Activated B cell treated with CpG ODN at 0.5 μM for 24 hours (primary cell): ENCODE measurements at regions not wholly inside any gene's neighbourhood (a gene's known extent, or its start where the extent isn't known, plus 50 kb on each side); places are given as distances from the start of the nearest gene placed in this dataset.
"Not testable (repeated sequence)": the region's sequence is repeated elsewhere in the genome, so short reads cannot be mapped to it uniquely, and the experiment has no call there.

Source experiments
- ATAC-seq: fragments of 200-7000 bp; cut with Tn5 transposase; one replicate; pipeline ENCODE4 v1.10.0; 2021; ENCODE audit warnings: low read depth, mild to moderate bottlenecking, moderate library complexity
- CTCF ChIA-PET: fragments of 350-600 bp; sonication (Branson Sonifier 250); formaldehyde crosslinking; loops from one replicate; lab custom pipeline; 2021; ENCODE audit warnings: antibody characterized with exemption; lab: Charles Lee
- POLR2A ChIA-PET: fragments of 350-600 bp; sonication (Branson Sonifier 250); formaldehyde crosslinking; loops from one replicate; lab custom pipeline; 2021; ENCODE audit warnings: antibody characterized with exemption; lab: Charles Lee
- DNase-seq: peaks from one replicate; pipeline ENCODE4 v3.0.0; 2022
- H3K27ac Mint-ChIP-seq: one replicate; pipeline ENCODE4 v1.8.0; 2020; ENCODE audit warnings: mixed read lengths
- H3K27me3 Mint-ChIP-seq: one replicate; pipeline ENCODE4 v1.8.0; 2021; ENCODE audit warnings: mixed read lengths
- H3K36me3 Mint-ChIP-seq: one replicate; pipeline ENCODE4 v1.8.0; 2021; ENCODE audit warnings: low read depth, mixed read lengths
- H3K4me1 Mint-ChIP-seq: one replicate; pipeline ENCODE4 v1.8.0; 2021; ENCODE audit warnings: mixed read lengths
- H3K4me3 Mint-ChIP-seq: one replicate; pipeline ENCODE4 v1.8.0; 2020; ENCODE audit warnings: mild to moderate bottlenecking, mixed read lengths
- H3K9me3 Mint-ChIP-seq: one replicate; pipeline ENCODE4 v1.8.0; 2020; ENCODE audit warnings: mixed read lengths
- intact Hi-C: fragments of 100-400 bp; cut with micrococcal nuclease; formaldehyde crosslinking; loops from one replicate; pipeline ENCODE4 v1.15.1; 2024
- TF ChIP-seq, protein P1 (sequence below): fragments of 200-600 bp; IDR thresholded peaks from one replicate; pipeline ENCODE4 v1.8.0; 2022; ENCODE audit warnings: antibody characterized with exemption, mild to moderate bottlenecking

DNA sequence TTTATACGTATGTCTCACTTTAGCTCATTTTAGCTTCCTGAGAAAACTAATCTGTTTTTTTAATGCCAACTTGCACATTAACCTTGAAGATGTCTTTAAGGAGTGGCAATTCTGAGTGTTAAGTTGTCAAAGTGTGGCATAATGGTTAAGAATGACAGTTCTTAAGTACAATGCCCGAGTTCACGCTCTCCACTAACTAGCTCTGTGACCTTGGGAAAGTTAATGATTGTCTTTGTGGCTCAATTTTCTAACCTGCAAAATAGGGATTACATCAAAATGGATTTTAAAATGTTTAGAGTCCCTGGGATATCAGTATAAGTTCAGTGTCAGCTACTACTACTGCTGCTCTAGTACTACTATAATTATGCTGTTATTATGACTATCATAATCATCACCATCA, 409.7 kb downstream of the SOCS6 start:
- Mint-ChIP-seq H3K27me3 (no peaks in the 10 kb centered on the region), H3K4me1 (no peaks in the 10 kb centered on the region), H3K36me3 (no peaks in the 10 kb centered on the region), H3K9me3 (peaks cover 10% of the 10 kb centered on the region), H3K27ac (no peak overlapping the region), H3K4me3 (no peak overlapping the region)
- POLR2A ChIA-PET: no interaction called here
- CTCF ChIA-PET: no interaction called here
- DNase-seq: no peak
- intact Hi-C loops: no loop called here
- TF ChIP-seq, protein P1, sequence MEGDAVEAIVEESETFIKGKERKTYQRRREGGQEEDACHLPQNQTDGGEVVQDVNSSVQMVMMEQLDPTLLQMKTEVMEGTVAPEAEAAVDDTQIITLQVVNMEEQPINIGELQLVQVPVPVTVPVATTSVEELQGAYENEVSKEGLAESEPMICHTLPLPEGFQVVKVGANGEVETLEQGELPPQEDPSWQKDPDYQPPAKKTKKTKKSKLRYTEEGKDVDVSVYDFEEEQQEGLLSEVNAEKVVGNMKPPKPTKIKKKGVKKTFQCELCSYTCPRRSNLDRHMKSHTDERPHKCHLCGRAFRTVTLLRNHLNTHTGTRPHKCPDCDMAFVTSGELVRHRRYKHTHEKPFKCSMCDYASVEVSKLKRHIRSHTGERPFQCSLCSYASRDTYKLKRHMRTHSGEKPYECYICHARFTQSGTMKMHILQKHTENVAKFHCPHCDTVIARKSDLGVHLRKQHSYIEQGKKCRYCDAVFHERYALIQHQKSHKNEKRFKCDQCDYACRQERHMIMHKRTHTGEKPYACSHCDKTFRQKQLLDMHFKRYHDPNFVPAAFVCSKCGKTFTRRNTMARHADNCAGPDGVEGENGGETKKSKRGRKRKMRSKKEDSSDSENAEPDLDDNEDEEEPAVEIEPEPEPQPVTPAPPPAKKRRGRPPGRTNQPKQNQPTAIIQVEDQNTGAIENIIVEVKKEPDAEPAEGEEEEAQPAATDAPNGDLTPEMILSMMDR: no peak
- no peak for ATAC-seq

DNA sequence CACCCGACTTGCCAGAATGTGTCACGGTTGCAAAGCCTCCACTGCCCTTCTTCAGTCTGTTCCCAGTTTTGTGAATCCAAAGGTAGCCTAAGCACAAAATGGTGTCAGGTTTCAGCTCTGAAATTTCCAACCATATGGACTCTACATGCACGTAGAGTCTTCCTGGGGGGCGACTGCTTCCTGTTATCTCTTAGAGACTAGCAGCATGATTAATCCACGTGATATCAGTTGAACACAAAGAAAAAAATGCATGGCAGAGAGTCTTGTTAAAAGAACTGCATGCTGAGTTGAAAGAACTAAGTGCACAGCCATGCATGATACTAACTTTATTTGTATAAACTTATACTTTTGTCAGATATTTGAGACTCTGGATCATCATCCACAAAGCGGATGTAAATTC, 404.4 kb downstream of the SOCS6 start:
- ATAC-seq: no peak
- no peaks in the 10 kb centered on the region for H3K36me3 Mint-ChIP-seq
- no peak overlapping the region for H3K27ac Mint-ChIP-seq
- POLR2A ChIA-PET: no interaction called here
- TF ChIP-seq, protein P1: no peak
- no peaks in the 10 kb centered on the region for H3K4me1 Mint-ChIP-seq
- CTCF ChIA-PET: no interaction called here
- peaks cover 7% of the 10 kb centered on the region for H3K9me3 Mint-ChIP-seq
- H3K27me3 Mint-ChIP-seq: no peaks in the 10 kb centered on the region
- no peak overlapping the region for H3K4me3 Mint-ChIP-seq
- intact Hi-C loops: no loop called here
- DNase-seq: no peak

DNA sequence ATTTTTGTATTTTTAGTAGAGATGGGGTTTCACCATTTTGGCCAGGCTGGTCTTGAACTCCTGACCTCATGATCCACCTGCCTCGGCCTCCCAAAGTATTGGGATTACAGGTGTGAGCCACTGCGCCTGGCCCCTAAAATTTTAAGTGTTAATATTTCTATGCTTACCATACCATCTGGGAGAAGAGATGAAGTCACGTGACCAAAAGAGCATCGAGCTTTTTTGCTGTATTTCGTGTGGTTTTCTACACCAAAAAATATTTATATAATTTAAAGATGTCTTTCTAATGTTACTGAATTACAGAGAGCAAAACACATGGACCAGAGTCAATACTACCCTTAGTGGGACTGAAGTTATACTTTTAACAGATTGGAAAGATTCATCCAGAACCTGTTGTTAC, 400.9 kb downstream of the SOCS6 start:
- H3K9me3 Mint-ChIP-seq, H3K36me3 Mint-ChIP-seq, DNase-seq, H3K4me1 Mint-ChIP-seq, ATAC-seq, H3K27ac Mint-ChIP-seq, POLR2A ChIA-PET, H3K27me3 Mint-ChIP-seq, intact Hi-C loops, CTCF ChIA-PET, H3K4me3 Mint-ChIP-seq: not testable (repeated sequence)

DNA sequence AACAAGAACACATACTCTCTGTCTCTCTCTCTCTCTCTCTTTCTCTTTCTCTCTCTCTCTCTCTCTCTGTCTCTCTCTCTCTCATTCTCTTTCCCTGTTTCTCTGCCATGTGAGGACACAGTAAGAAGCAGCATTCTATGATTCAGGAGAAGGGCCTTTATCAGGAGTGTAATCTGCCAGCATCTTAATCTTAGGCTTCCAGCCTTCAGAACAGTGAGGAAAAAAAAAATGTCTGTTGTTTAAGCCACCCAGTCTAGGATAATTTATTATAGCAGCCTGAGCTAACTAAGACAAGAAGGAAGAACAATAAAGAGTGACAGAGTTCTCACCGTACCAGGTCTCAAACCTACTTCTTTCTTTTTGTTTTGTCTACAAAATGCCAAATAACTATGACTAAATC, 399.4 kb downstream of the SOCS6 start:
- H3K27me3 Mint-ChIP-seq: no peaks in the 10 kb centered on the region
- ChIA-PET CTCF (no interaction called here), POLR2A (no interaction called here)
- TF ChIP-seq, protein P1: no peak
- H3K9me3 Mint-ChIP-seq: peaks cover 8% of the 10 kb centered on the region
- H3K4me3 Mint-ChIP-seq: no peak overlapping the region
- intact Hi-C loops: no loop called here
- no peaks in the 10 kb centered on the region for H3K4me1 Mint-ChIP-seq
- H3K36me3 Mint-ChIP-seq: no peaks in the 10 kb centered on the region
- H3K27ac Mint-ChIP-seq: no peak overlapping the region
- DNase-seq (no peak), ATAC-seq (no peak)

DNA sequence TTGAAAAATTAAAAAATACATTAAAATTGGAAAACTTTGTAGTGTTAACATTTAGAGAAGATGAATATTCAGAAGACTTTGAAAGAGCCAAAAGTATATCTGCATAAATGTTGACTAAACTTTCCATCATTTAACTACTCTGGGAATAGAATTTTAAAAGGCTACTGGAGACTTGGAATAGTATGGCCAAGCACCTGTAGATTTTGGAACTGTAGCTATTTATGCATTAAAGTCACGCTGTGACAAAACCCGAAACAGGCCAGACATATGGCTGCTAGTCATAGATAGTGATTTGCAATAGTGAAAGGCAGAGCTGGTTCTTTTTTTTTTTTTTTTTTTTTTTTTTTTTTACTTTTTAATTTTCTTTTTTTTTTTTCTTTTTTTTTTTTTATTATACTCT, 396.0 kb downstream of the SOCS6 start:
- intact Hi-C loops: no loop called here
- Mint-ChIP-seq H3K36me3 (no peaks in the 10 kb centered on the region), H3K4me1 (no peaks in the 10 kb centered on the region), H3K9me3 (peaks cover 3% of the 10 kb centered on the region), H3K27ac (no peak overlapping the region), H3K4me3 (no peak overlapping the region), H3K27me3 (no peaks in the 10 kb centered on the region)
- TF ChIP-seq, protein P1: no peak
- CTCF ChIA-PET: no interaction called here
- DNase-seq (no peak), ATAC-seq (no peak)
- POLR2A ChIA-PET: no interaction called here

DNA sequence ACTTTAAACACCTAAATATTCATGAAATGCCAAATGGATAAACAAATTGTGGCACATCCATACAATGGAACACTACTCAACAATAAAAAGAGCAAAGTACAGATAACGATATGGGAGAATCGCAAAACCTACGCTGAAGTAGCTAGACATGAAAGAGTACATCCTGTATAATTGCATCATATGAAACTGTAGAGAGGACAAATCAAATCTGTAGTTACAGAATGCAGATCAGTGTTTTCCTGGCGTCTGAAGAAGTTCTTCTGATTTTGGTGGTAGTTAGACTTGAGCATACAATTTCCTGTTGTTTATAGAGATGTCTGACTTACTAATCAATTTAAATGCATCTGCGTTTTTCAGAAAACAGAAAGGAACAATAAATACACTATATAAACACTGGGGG, 394.4 kb downstream of the SOCS6 start:
- Mint-ChIP-seq H3K4me1 (no peaks in the 10 kb centered on the region), H3K27ac (no peak overlapping the region), H3K4me3 (no peak overlapping the region), H3K9me3 (peaks cover 3% of the 10 kb centered on the region), H3K36me3 (no peaks in the 10 kb centered on the region), H3K27me3 (no peaks in the 10 kb centered on the region)
- intact Hi-C loops: no loop called here
- POLR2A ChIA-PET: no interaction called here
- CTCF ChIA-PET: no interaction called here
- TF ChIP-seq, protein P1: no peak
- ATAC-seq: no peak
- DNase-seq: no peak
